ENCODE measurements at regions not wholly inside any gene's neighbourhood (a gene's known extent, or its start where the extent isn't known, plus 50 kb on each side); places are given as distances from the start of the nearest gene placed in this dataset.

DNA sequence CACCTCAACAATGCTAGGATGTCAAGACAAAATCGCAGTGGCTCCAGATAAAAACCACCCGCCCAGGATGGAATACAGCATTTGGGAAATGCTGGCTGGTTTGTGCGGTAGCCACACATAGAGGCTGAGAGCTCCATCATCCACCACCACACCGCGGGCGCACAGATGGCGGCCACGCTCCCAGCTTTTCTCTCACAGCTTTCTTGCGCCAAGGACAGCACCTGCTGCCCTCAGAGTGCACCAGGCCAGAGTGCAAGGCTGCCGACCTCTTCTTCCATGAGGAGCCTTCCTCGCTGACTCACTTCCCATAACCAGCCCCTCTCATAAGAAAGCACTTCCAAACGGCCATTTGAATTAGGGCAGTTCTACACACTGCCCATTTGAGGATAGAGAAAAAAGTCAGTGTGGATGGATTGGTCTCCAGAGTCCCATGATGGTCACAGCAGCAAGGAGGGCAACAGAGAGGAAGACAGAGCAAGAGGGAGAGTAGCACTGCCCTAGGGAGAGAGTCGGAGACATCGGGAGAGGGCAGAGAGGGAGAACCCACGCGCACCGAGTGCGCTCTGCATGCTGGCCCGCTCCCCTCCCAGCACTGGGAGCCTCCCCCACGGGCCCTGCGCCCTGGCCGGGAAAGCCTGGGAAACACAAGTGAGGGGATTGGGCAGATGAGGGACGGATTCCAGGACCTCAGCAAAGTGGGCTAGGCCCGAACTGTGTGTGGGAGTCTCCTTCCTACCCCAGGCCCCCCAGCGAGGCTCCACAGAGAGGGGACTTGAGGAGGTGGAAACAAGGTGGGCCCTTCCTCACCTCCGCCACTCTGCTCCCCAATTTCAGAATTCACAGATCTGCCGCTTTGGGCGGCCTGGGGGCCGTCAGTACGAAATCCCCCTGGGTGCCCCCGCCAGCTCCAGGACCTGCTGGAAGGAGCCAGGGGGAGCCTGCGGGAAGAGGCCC is 156.9 kb downstream of the USP12 start:
- no peak for DNase-seq

GRCh38 chr13:27012482-27013197 is 159.0 kb downstream of the USP12 start:
- no peak for DNase-seq

DNA sequence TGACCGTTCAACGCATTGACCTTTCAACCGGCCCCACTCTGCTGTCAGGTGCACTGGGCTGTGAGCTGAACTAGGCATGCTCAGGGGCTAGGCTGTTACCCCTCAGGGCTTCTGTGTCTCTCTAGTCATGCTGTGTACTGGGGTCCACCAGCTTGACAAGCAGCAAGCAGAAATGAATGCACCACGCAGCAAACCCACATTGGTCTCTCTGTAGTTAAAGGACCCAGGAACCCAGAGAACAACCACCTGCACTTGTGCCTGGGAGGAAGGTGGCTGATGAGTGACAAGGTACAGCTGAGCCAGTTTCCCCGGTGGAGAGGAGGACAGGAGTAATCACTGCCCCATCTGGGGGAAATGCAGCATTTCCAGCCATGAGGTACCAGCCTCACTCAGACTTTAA is 159.9 kb downstream of the USP12 start:
- DNase-seq, result no peak

- no peak for DNase-seq
These were observed 162.9 kb downstream of the USP12 start for GRCh38 chr13:27008733-27009132.

DNA sequence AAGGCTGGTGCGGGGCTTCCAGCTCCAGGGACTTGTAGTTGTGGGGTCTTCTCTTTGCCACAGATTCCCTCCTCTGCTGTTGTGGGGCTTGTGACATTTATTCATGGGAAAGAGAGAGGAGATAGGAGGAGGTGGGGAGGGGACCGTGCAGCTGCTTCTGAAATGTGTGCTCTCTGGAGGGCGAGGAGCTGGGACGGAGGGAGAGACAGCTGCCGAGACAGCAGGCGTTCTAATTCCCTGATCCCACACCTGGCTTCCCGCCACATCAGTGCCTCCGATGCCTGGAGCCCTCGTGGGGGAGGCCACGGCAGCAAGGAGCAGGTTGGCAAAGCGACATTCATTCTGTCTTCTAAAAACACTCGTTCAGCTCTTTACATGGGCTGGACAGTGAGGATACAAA is 164.4 kb downstream of the USP12 start:
- peak; percentile 58 for DNase-seq

- DNase-seq, result peak; percentile 73
These were observed 165.0 kb downstream of the USP12 start for GRCh38 chr13:27006519-27007161.

DNA sequence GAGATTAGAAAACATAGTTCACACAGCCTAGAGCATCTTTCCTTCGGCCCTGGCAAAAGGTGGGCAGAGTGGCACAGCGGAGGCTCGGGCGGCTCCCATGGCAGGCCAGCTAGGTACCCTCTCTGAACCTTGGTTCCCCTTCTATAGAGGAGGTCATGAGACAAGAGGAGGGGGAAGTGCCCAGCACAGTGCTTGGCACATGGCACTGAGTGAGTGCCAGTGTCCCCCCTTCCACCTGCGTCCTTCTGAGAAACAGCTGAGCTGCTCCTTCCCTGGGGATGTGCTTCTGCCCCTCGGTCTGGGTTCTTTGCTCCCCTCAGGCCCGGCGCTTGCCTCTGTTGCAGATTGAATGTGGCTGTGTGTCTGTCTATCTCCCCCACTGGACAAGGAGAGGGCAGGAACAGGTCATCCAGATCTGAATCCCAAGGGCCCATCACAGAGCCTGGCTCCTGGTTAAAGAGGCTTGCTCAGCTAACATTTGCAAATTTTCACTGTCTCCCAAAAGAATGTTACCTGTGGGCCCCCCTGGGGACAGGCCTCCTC is 165.6 kb downstream of the USP12 start:
- no peak for DNase-seq

- no peak for DNase-seq
These were observed 166.1 kb downstream of the USP12 start for GRCh38 chr13:27005556-27005955.

DNA sequence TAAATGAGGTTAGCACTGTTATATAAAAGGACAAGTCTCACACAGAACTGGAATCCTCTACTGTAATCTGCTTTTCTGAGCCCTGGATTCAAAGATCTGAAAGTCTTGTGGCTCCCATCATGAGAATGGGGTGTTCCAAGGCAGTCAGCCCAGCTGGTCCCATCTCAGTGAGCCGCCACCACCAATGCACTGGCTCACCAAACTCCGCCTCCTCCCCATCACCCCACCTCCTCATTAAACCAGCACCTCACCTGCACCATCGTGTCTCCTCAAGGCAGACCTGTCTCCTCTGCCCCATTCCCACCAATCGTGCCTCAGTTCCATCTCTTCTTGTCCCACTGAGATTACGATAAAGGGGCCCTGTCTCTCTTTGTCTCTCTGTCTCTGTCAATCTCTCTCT is 166.7 kb downstream of the USP12 start:
- DNase-seq, result no peak

GRCh38 chr13:27004326-27004725 is 167.3 kb downstream of the USP12 start:
- no peak for DNase-seq

DNA sequence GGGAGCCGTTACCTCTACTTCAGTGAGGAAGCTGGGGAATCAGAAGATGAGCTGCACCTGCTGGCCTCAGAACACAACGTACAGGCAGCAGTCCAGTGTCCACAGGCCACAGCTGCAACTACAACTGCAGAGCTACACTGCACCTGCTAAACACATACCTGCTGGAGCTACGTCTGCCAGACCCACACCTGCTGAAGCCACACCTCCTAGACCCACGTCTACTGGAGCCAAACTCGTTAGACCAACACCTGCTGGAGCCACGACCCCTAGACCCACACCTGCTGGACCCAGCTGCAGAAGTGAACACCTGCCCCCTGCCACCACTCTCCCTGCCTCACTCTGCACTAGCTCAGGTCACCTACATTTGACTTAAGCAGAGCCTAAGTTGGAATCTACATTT is 169.9 kb downstream of the USP12 start:
- peak; percentile 47 for DNase-seq

- no peak for DNase-seq
These were observed 170.9 kb downstream of the USP12 start for GRCh38 chr13:27000686-27001085.

DNA sequence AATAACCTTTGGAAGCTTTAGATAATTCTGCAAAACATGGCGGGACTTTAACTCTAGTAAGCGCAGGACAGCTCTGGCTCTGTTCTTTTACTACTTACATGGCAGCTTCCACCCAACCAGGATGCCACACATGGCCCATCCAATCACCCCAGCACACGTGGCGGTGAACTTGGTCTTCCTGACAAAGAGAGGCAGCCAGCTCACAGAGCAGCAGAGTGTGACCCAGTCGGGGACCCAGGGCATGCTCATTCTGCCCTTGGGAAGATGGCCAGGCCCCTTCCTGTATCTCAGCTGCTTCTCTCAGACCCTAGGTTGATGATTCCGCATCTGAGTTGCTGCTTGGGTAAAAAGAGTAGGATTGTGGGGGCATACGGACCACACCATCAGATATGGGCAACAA is 172.1 kb downstream of the USP12 start:
- DNase-seq, result no peak

- DNase-seq, result no peak
These were observed 173.3 kb downstream of the USP12 start for GRCh38 chr13:26998292-26998691.

GRCh38 chr13:26996965-26997752 is 174.5 kb downstream of the USP12 start:
- no peak for DNase-seq

DNA sequence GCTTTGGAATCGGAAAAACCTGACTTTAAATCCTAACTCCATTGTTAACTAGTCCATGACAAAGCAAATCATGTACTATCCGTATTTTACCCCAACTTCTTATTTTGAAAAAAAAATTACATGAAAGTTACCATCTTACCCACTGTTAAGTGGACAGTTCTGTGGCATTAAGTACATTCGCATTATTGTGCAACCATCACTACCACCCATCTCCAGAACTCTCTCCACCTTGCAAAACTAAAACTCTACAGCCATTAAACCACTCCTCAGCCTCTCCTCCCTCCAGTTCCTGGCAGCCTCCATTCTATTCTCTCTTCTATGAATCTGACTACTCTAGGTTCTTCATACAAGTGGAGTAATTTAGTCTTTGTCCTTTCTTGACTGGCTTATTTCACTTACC is 176.5 kb downstream of the USP12 start:
- no peak for DNase-seq

DNA sequence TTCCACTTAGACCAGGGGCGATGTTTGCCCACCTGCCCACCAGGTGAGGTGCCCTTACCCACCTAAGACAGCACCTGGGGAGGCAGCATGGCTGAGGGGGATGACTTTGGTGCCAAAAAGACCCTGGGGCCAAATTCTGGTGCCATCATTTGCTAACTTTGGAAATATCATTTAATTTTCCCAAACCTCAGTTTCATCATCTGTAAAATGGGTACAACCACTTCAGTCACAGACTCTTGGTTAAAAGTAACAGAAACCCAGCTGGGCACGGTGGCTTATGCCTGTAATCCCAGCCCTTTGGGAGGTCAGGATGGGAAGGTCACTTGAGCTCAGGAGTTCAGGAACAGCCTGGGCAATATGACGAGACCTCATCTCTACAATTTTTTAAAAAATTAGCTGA is 177.8 kb downstream of the USP12 start:
- no peak for DNase-seq

GRCh38 chr13:26992951-26993719 is 178.5 kb downstream of the USP12 start:
- DNase-seq, result no peak

- no peak for DNase-seq
These were observed 180.0 kb downstream of the USP12 start for GRCh38 chr13:26991508-26992181.

GRCh38 chr13:26989957-26990713 is 181.5 kb downstream of the USP12 start:
- DNase-seq, result peak; percentile 15
